Fibroblast of lung (primary cell): ENCODE measurements at regions not wholly inside any gene's neighbourhood (a gene's known extent, or its start where the extent isn't known, plus 50 kb on each side); places are given as distances from the start of the nearest gene placed in this dataset.

Experiments
- DNase-seq, 2 donors: peaks; one replicate each; pipeline versions ENCODE4 v3.0.0 to v3.0.0-alpha.2; 2010; ENCODE audit warnings: low read depth in 2 of 2
- H2AFZ ChIP-seq: 2 replicates; pipeline ENCODE4 v1.5.1; 2012; ENCODE audit warnings: low read length, control low read depth, inconsistent platforms
- H3K27ac ChIP-seq: 2 replicates; pipeline ENCODE4 v1.5.1; 2011; ENCODE audit warnings: low read length, control low read depth; ENCODE audit not compliant: insufficient read depth
- H3K27me3 ChIP-seq: 2 replicates; pipeline ENCODE4 v1.5.1; 2011; ENCODE audit warnings: mild to moderate bottlenecking, low read length; ENCODE audit not compliant: control insufficient read depth, insufficient read depth
- H3K36me3 ChIP-seq: 2 replicates; pipeline ENCODE4 v1.5.1; 2011; ENCODE audit warnings: low read length; ENCODE audit not compliant: control insufficient read depth, insufficient read depth
- H3K4me1 ChIP-seq: 2 replicates; pipeline ENCODE4 v1.5.1; 2011; ENCODE audit warnings: low read length; ENCODE audit not compliant: control insufficient read depth, insufficient read depth; ENCODE audit errors: extremely low read depth
- H3K4me2 ChIP-seq: 2 replicates; pipeline ENCODE4 v1.5.1; 2011; ENCODE audit warnings: low read length, control low read depth; ENCODE audit not compliant: insufficient read depth; ENCODE audit errors: extremely low read depth
- H3K4me3 ChIP-seq, 4 experiments: fragments of 200-600 bp in 1 of 4; sonication (generic) in 1 of 4; replicated peaks in 1 of 4; 2 replicates each; pipeline ENCODE4 v1.5.1; 2011 to 2016; ENCODE audit warnings: low read length in 4 of 4, low read depth in 3 of 4, mild to moderate bottlenecking in 3 of 4, control low read depth in 2 of 4, inconsistent platforms in 1 of 4, mixed read lengths in 1 of 4; ENCODE audit not compliant: insufficient read depth in 1 of 4; ENCODE audit errors: control extremely low read depth in 1 of 4
- H3K79me2 ChIP-seq: 2 replicates; pipeline ENCODE4 v1.5.1; 2012; ENCODE audit warnings: mild to moderate bottlenecking, low read length, inconsistent platforms; ENCODE audit not compliant: control insufficient read depth, insufficient read depth
- H3K9ac ChIP-seq: 2 replicates; pipeline ENCODE4 v1.5.1; 2011; ENCODE audit warnings: mild to moderate bottlenecking, low read length, control low read depth; ENCODE audit not compliant: insufficient read depth
- H3K9me3 ChIP-seq: 2 replicates; pipeline ENCODE4 v1.5.1; 2012; ENCODE audit warnings: low read depth, low read length; ENCODE audit not compliant: control insufficient read depth, insufficient read depth
- H4K20me1 ChIP-seq: 2 replicates; pipeline ENCODE4 v1.5.1; 2011; ENCODE audit warnings: low read length; ENCODE audit not compliant: control insufficient read depth, insufficient read depth; ENCODE audit errors: extremely low read depth
- EZH2 ChIP-seq: IDR thresholded peaks from 2 replicates; pipeline ENCODE4 v1.5.1; 2012; ENCODE audit warnings: low read length, control low read depth, mild to moderate bottlenecking; ENCODE audit errors: missing control alignments
- TF ChIP-seq, protein P1 (sequence below), 2 donors: IDR thresholded peaks in 1 of 2; conservative IDR thresholded peaks in 1 of 2; 1 replicate in 1 of 2; 2 replicates in 1 of 2; pipeline ENCODE4 v1.5.1; 2011 to 2012; ENCODE audit warnings: low read length in 2 of 2, control low read depth in 1 of 2, inconsistent platforms in 1 of 2, low read depth in 1 of 2, mild to moderate bottlenecking in 1 of 2

DNA sequence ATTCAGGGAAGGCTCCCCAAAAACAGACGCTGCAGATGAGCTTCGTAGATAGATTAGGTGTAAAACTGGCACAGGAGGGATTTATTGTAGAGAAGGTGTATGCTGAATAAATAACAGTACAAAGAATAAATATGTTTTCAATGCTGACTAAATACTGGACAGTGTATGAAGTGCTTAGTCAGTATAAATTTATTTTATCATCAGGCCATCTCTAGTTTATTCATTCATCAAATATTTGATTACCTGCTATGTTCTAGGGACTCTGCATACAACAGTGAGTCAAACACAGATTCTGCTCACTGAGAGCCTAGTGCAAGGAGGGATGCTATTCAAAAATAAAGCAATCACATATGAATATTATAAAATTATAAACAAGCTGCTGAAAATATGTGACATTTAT is 63.6 kb upstream of the TSPAN5 start:
- Histone ChIP-seq H3K36me3 (no peaks in the 10 kb centered on the region), H3K79me2 (no peaks in the 10 kb centered on the region), H3K4me3 (no peak overlapping the region), H3K4me1 (no peaks in the 10 kb centered on the region), H2AFZ (no peak overlapping the region), H3K4me2 (no peak overlapping the region), H3K9me3 (no peaks in the 10 kb centered on the region), H3K27me3 (no peaks in the 10 kb centered on the region), H3K27ac (no peak overlapping the region), H3K9ac (no peak overlapping the region), H4K20me1 (no peaks in the 10 kb centered on the region)
- TF ChIP-seq EZH2, result no peak
- TF ChIP-seq, protein P1, sequence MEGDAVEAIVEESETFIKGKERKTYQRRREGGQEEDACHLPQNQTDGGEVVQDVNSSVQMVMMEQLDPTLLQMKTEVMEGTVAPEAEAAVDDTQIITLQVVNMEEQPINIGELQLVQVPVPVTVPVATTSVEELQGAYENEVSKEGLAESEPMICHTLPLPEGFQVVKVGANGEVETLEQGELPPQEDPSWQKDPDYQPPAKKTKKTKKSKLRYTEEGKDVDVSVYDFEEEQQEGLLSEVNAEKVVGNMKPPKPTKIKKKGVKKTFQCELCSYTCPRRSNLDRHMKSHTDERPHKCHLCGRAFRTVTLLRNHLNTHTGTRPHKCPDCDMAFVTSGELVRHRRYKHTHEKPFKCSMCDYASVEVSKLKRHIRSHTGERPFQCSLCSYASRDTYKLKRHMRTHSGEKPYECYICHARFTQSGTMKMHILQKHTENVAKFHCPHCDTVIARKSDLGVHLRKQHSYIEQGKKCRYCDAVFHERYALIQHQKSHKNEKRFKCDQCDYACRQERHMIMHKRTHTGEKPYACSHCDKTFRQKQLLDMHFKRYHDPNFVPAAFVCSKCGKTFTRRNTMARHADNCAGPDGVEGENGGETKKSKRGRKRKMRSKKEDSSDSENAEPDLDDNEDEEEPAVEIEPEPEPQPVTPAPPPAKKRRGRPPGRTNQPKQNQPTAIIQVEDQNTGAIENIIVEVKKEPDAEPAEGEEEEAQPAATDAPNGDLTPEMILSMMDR (conservative IDR thresholded peaks at IDR 0.05 in 1 of 2, IDR thresholded peaks at IDR 0.05 in 1 of 2; ENCODE audit: low read depth in 1 of 2, low read length in 2 of 2), result no peak
- no peak for DNase-seq

DNA sequence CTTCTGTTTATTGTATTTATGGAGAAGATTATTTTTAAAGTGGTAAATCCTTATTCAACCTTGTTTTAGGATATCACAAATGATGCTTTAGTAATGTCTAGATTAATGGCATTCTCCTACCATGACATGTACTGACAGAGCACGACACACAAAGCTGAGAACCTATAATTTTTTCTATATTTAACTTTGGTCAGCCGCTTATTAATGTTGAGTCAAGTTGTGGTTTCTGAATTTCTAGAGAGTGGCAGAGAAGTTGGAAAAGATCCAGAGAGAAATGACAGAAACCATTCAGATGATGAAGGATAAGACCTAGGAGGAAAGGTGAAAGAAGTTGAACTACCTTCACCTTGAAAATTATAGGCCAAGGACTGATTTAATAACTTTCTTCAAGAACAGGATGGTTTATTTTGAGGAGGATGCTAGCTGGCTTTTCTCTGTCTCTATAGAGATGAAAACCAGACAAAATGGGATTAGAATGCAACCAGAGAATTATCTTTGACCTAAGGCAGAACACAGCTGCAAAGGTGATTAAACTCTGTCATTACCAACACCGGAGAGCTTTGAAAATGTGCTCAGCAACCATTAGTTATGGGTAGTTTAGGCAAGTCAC is 62.6 kb upstream of the TSPAN5 start:
- no peaks in the 10 kb centered on the region for H3K27me3 ChIP-seq
- no peaks in the 10 kb centered on the region for H3K36me3 ChIP-seq
- no peaks in the 10 kb centered on the region for H3K79me2 ChIP-seq
- H2AFZ ChIP-seq, result no peak overlapping the region
- H3K4me3 ChIP-seq, result no peak overlapping the region
- TF ChIP-seq, protein P1 (conservative IDR thresholded peaks at IDR 0.05 in 1 of 2, IDR thresholded peaks at IDR 0.05 in 1 of 2; ENCODE audit: low read depth in 1 of 2, low read length in 2 of 2), result no peak
- no peak for TF ChIP-seq EZH2
- H3K9me3 ChIP-seq, result no peaks in the 10 kb centered on the region
- no peak overlapping the region for H3K9ac ChIP-seq
- H3K27ac ChIP-seq, result no peak overlapping the region
- no peaks in the 10 kb centered on the region for H3K4me1 ChIP-seq
- no peaks in the 10 kb centered on the region for H4K20me1 ChIP-seq
- DNase-seq, result peak; percentile 1 to 58
- H3K4me2 ChIP-seq, result no peak overlapping the region

GRCh38 chr4:98716796-98717195 is 58.4 kb upstream of the TSPAN5 start:
- Histone ChIP-seq H3K4me1 (no peaks in the 10 kb centered on the region), H3K9ac (no peak overlapping the region), H3K27ac (no peak overlapping the region), H3K4me2 (no peak overlapping the region), H3K79me2 (no peaks in the 10 kb centered on the region), H3K4me3 (no peak overlapping the region), H3K9me3 (no peaks in the 10 kb centered on the region), H4K20me1 (no peaks in the 10 kb centered on the region), H3K36me3 (no peaks in the 10 kb centered on the region), H2AFZ (no peak overlapping the region), H3K27me3 (no peaks in the 10 kb centered on the region)
- TF ChIP-seq, protein P1 (conservative IDR thresholded peaks at IDR 0.05 in 1 of 2, IDR thresholded peaks at IDR 0.05 in 1 of 2; ENCODE audit: low read depth in 1 of 2, low read length in 2 of 2), result no peak
- TF ChIP-seq EZH2, result no peak
- DNase-seq, result no peak
